ENCODE measurements at regions not wholly inside any gene's neighbourhood (a gene's known extent, or its start where the extent isn't known, plus 50 kb on each side); places are given as distances from the start of the nearest gene placed in this dataset.
"Not testable (repeated sequence)": the region's sequence is repeated elsewhere in the genome, so short reads cannot be mapped to it uniquely, and the experiment has no call there.

- DNase-seq, result not testable (repeated sequence)
These were observed 56.5 kb upstream of the TNFSF10 start for GRCh38 chr3:172579753-172580152.

- DNase-seq, result not testable (repeated sequence)
These were observed 55.5 kb upstream of the TNFSF10 start for GRCh38 chr3:172578714-172579113.

- peak; percentile 66 for DNase-seq
These were observed 54.8 kb upstream of the TNFSF10 start for GRCh38 chr3:172577987-172578570.

- DNase-seq, result no peak
These were observed 52.1 kb upstream of the TNFSF10 start for GRCh38 chr3:172575375-172575774.

GRCh38 chr3:172573422-172573821 is 50.2 kb upstream of the TNFSF10 start:
- no peak for DNase-seq

Measured in NCI-H69 (cell line).